Ascending aorta (tissue), 2 donors: ENCODE measurements at regions not wholly inside any gene's neighbourhood (a gene's known extent, or its start where the extent isn't known, plus 50 kb on each side); places are given as distances from the start of the nearest gene placed in this dataset.
A peak's percentile ranks its signal among the peaks of the same experiment; 100 is the strongest.

ENCODE experiments used
- DNase-seq, 2 donors: peaks; one replicate each; pipeline ENCODE4 v3.0.0-alpha.2; 2019; ENCODE audit warnings: low spot score in 2 of 2
- H3K27ac ChIP-seq, 2 donors: fragments of 200-600 bp; sonication (generic); one replicate each; pipeline ENCODE4 v1.5.1; 2016 to 2017; ENCODE audit warnings: mild to moderate bottlenecking in 1 of 2
- H3K27me3 ChIP-seq: fragments of 200-600 bp; sonication (generic); one replicate; pipeline ENCODE4 v1.5.1; 2017
- H3K36me3 ChIP-seq, 2 donors: fragments of 200-600 bp; sonication (generic); one replicate each; pipeline ENCODE4 v1.5.1; 2016
- H3K4me1 ChIP-seq, 2 donors: fragments of 200-600 bp; sonication (generic); one replicate each; pipeline ENCODE4 v1.5.1; 2016 to 2017; ENCODE audit warnings: mild to moderate bottlenecking in 1 of 2
- H3K4me3 ChIP-seq, 2 donors: fragments of 200-600 bp; sonication (generic); one replicate each; pipeline ENCODE4 v1.5.1; 2016 to 2017; ENCODE audit warnings: mild to moderate bottlenecking in 1 of 2
- H3K9me3 ChIP-seq, 2 donors: fragments of 200-600 bp; sonication (generic); one replicate each; pipeline ENCODE4 v1.5.1; 2016
- CTCF ChIP-seq, 3 experiments: fragments of 200-600 bp in 2 of 3; fragments of 450-650 bp in 1 of 3; sonication (generic) in 2 of 3; IDR thresholded peaks; one replicate each; pipeline ENCODE4 v1.5.1; 2016 to 2019; ENCODE audit warnings: antibody characterized with exemption in 3 of 3, mild to moderate bottlenecking in 1 of 3, moderate library complexity in 1 of 3
- intact Hi-C: fragments of 100-400 bp; cut with DNase I; formaldehyde crosslinking; loops from one replicate; pipeline ENCODE4 v1.15.1; 2023

GRCh38 chr15:38689522-38689921, 124.9 kb upstream of the RASGRP1 start:
- H3K27ac ChIP-seq = no peak overlapping the region
- no peak for DNase-seq
- no peak overlapping the region for H3K4me3 ChIP-seq
- H3K4me1 ChIP-seq = peaks cover 0 to 5% of the 10 kb centered on the region in 2 donors
- no peak for TF ChIP-seq CTCF (IDR thresholded peaks at IDR 0.05)
- H3K36me3 ChIP-seq = no peaks in the 10 kb centered on the region
- no peaks in the 10 kb centered on the region for H3K9me3 ChIP-seq
- intact Hi-C loops = no loop called here
- H3K27me3 ChIP-seq = no peaks in the 10 kb centered on the region

GRCh38 chr15:38690216-38690615, 125.6 kb upstream of the RASGRP1 start:
- intact Hi-C loops = loop anchor here (2.0 to 5.0 kb wide), 2 partner anchors 125 to 248 kb away; partner anchors contain the start of gene RASGRP1
- H3K27me3 ChIP-seq = no peaks in the 10 kb centered on the region
- H3K9me3 ChIP-seq = no peaks in the 10 kb centered on the region
- no peaks in the 10 kb centered on the region for H3K36me3 ChIP-seq
- peaks cover 0 to 5% of the 10 kb centered on the region in 2 donors for H3K4me1 ChIP-seq
- no peak for DNase-seq
- no peak for TF ChIP-seq CTCF (IDR thresholded peaks at IDR 0.05)
- H3K4me3 ChIP-seq = no peak overlapping the region
- H3K27ac ChIP-seq = no peak overlapping the region

GRCh38 chr15:38690719-38691332, 126.2 kb upstream of the RASGRP1 start:
- DNase-seq = peak in 1 of 2 donors; percentile 78
- intact Hi-C loops = loop anchor here (2.0 to 5.0 kb wide), 2 partner anchors 126 to 249 kb away; partner anchors contain the start of gene RASGRP1

GRCh38 chr15:38691377-38691776, 126.8 kb upstream of the RASGRP1 start:
- DNase-seq = no peak
- no peak for TF ChIP-seq CTCF (IDR thresholded peaks at IDR 0.05)
- Histone ChIP-seq H3K36me3 (no peaks in the 10 kb centered on the region), H3K27ac (peak overlapping the region in 1 of 2 donors; percentile 38), H3K27me3 (no peaks in the 10 kb centered on the region), H3K4me3 (no peak overlapping the region), H3K9me3 (no peaks in the 10 kb centered on the region), H3K4me1 (peaks cover 0 to 5% of the 10 kb centered on the region in 2 donors)
- intact Hi-C loops = loop anchor here (2.0 to 5.0 kb wide), 2 partner anchors 127 to 249 kb away; partner anchors contain the start of gene RASGRP1

More at GRCh38 chr15:38690719-38691332, 126.2 kb upstream of the RASGRP1 start:
- peaks cover 0 to 5% of the 10 kb centered on the region in 2 donors for H3K4me1 ChIP-seq
- peak overlapping the region in 1 of 2 donors; percentile 38 for H3K27ac ChIP-seq
- no peaks in the 10 kb centered on the region for H3K36me3 ChIP-seq
- peak; percentile 35 to 83 (median 67) for TF ChIP-seq CTCF (IDR thresholded peaks at IDR 0.05)
- no peaks in the 10 kb centered on the region for H3K9me3 ChIP-seq
- H3K27me3 ChIP-seq = no peaks in the 10 kb centered on the region
- no peak overlapping the region for H3K4me3 ChIP-seq

GRCh38 chr15:38691965-38692788, 127.6 kb upstream of the RASGRP1 start:
- Histone ChIP-seq H3K4me3 (no peak overlapping the region), H3K9me3 (no peaks in the 10 kb centered on the region), H3K4me1 (peaks cover 0 to 5% of the 10 kb centered on the region in 2 donors), H3K27me3 (no peaks in the 10 kb centered on the region), H3K27ac (peak overlapping the region; percentile 1 to 38), H3K36me3 (no peaks in the 10 kb centered on the region)
- no peak for TF ChIP-seq CTCF (IDR thresholded peaks at IDR 0.05)
- no peak for DNase-seq
- intact Hi-C loops = loop anchor here (2.0 to 5.0 kb wide), 2 partner anchors 127 to 250 kb away; partner anchors contain the start of gene RASGRP1
